Pulmonary artery endothelial cell (primary cell): ENCODE measurements at regions not wholly inside any gene's neighbourhood (a gene's known extent, or its start where the extent isn't known, plus 50 kb on each side); places are given as distances from the start of the nearest gene placed in this dataset.
"Not testable (repeated sequence)": the region's sequence is repeated elsewhere in the genome, so short reads cannot be mapped to it uniquely, and the experiment has no call there.

ENCODE experiments used
- DNase-seq: peaks from one replicate; pipeline ENCODE4 v3.0.0-alpha.2; 2011; ENCODE audit warnings: low read depth, low spot score

DNA sequence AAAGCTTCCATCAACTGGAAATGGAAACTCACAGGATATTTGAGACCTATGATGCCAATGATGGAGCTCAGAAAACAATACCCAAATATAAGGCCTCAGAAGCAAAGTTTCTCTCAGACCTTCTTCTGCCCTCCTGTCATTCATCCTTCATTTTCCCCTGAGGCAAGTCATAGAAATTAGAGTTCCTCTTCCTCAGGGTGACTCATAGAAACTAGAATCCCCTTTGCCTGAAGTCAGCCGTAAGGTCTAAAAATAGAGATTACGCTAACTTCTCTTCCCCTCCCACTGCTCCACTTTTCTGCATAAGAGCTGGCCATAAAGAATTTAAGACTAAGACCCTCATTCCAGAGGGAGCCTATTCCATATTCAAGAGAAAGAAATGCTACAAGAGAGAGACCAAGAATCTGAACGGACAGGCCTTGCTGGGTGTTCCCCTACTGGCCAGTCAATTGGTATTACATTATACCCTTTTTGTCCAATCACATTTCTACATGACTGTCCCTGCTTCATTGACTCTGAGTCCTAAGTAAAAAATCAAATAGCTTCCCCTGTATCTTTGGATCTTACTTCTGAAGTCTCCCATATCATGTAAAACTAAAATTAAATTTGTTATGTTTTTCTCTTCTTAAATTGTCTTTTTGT is 994.9 kb downstream of the ADGRL2 start:
- no peak for DNase-seq

DNA sequence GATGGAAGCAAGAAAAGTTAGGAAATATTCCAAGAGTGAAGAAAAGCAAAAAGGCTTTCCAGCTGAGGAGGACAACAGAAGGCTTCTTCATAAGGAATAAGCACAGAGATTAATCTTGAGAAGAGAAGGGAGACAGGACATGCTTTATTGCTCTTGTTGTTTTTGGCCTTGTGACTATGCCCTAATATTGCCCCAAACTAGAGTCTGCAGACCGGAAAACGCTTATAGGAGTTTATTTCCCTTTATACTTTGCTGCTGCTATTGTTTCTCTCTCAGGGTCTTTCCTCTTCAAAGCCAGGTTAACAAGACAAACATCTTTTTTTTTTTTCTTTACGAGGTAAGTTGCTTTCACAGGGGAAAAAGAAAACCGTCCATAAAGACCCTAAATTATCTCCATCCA is 991.4 kb downstream of the ADGRL2 start:
- DNase-seq = no peak

DNA sequence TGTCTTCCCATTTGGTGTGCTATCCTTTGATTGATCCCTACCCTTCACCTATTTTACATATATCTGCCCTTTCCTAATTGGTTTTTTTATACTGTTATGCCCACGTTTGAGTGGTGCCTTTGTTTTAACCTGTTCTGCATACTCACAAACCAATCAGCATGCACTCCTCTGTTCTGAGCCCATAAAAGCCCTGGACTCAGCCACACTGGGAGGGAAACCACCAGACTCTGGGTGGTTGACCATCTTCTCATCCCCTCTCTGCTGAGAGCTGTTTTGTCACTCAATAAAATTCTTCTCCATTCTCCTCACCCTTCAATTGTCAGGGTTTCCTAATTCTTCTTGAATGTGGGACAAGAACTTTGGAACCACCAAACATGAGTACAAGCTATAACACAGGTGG is 989.8 kb downstream of the ADGRL2 start:
- DNase-seq = no peak

DNA sequence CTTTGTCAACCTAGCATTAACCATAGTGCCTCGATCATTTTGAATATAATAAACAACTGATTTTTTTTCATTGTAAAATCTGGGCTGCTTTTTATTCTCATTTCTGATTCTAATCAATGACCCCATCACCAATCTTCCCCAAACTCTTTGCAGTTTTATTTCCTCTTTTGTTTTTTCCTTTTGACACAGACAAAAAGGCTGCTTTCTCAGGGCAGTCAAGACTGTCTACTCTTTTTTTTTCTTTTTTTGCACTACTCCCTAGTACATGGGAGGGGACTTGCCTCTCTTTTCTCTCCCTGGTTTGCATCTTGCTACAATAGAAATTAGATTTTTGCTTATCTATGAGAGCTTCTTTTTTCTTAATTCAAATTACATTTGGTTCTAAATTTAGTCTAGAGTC is 987.9 kb downstream of the ADGRL2 start:
- no peak for DNase-seq

DNA sequence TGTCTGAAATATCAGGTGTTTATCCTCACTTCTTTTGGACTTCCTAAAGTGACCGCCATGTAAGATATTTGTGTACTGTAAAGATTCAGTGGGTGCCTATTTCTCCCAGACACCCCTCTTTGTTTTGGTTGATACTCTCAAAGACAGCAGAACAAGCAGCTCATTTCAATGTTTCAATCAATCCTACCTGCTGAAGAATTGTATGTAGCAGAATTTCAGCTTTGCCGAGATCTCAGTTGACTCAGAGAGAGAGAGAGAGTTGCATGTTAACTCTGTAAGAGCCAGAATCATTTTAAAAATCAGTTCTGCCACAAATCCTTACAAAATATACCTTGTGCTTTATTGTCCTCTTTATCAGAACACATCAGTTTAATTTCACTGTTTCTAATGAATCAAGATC is 987.3 kb downstream of the ADGRL2 start:
- DNase-seq = no peak

DNA sequence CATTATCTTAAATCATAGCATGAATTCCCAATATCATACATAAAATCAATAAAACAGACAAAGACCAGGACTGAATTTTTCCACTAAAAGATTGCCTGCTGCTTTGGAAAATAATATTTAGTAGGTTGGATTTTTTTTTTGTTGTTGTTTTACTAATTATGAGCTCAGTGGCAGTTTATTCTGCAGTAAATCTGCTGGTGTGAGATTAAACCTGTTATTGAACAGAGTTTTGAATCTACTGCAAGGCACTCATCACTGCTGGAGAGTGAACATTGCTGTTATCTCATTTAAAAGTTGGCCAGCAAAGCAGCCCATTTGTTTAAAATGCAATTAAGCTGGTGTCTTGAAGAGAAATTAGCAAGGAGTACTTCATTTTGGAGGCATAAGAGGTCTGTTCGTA is 986.1 kb downstream of the ADGRL2 start:
- DNase-seq = no peak

DNA sequence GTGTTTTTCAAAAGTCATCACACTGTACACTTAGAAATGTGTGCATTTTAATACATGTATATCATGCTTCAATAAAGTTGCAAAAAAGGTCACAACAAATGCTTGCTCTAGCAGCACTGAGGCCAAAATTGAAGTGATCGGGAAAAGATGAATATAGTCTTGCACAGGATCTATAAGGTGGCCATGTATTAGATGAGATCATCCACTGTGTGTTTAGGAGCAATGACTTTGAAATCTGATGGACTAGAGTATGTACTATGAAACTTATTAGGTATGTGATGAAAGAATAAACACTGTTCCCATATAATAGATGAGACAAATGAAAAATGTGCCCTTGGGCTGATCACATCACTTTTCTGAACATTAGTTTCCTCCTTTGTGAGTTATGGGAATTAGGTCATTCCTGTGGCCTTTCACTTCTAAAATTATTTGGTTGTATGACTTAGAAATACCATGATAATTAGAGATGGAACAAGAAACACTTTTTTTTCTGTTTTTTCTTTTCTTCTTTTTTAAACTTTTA is 984.6 kb downstream of the ADGRL2 start:
- no peak for DNase-seq

DNA sequence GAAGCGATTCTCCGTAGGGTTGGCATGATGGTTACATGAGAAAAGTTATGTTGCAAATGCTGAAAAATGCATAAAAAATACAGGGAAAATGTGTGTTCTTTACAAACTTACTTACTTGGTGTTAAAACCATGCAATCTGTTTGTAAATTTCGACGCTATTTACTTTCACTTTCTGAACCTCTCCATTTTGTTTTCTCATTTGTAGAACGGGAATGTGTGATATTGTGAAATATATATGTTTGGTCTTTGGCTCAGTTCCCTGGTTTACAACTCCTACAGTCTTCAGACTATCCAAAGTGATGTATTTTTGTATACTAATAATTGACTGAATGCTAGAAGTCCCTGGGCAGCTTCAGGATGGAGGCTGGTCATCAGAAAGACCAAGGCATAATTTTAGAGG is 982.3 kb downstream of the ADGRL2 start:
- no peak for DNase-seq

DNA sequence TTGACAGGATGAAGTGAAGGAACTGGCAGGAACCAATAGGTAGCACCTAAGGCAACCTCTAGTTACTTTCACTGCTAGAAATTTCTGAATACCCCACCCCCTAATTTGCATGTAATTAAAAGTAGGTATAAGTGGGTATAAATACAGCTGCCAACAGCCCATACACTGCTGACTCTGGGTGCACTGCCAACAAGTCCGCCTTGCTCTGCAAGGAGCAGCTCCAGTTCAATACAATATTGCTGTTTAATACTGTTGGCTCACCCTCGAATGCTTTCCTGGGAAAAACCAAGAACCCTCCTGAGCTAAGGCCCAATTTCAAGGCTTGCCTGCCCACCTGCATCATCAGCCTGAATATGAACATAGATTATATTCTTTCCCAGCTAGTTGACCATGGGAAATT is 981.9 kb downstream of the ADGRL2 start:
- DNase-seq = no peak

DNA sequence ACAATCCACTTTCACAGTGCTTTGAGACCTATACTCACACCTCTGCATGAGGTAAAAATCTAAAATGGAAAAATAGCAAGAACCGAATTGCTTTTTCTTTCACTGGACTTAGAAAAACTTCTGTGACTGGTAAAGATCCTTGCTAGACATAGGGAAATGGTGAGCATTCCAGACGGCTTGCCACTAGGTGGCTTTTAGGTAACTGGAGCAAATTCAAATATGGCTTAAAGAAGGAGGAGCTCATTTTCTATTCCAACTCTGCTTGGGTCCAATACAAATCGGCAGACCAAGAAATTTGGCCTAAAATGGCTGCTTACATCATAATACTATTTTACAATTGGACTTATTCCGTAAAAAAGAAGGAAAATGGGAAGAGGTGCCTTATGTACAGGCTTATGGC is 977.9 kb downstream of the ADGRL2 start:
- no peak for DNase-seq

DNA sequence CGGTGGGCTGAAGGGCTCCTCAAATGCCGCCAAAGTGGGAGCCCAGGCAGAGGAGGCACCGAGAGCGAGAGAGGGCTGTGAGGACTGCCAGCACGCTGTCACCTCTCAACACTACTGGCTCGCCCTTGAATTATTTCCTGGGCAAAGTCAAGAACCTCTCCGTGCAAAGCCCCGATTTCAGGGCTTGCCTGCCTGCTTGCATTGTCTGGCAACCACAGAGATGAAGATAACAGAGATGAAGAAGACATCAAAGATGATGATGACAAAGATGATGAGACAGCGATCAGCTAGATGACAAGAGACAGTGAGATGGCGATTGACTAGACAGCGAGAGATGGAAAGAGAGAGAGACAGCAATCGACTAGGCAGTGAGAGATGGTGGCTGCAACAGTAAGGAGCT is 976.5 kb downstream of the ADGRL2 start:
- no peak for DNase-seq

DNA sequence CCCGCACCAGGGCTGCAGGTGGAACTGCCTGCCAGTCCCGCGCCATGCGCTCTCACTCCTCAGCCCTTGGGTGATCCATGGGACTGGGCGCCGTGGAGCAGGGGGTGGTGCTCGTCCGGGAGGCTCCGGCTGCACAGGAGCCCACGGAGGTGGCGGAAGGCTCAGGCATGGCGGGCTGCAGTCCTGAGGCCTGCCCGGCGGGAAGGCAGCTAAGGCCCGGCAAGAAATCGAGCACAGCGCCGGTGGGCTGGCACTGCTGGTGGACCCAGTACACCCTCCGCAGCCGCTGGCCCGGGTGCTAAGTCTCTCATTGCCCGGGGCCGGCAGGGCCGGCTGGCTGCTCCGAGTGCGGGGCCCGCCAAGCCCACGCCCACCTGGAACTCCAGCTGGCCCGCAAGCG is 976.0 kb downstream of the ADGRL2 start:
- not testable (repeated sequence) for DNase-seq

DNA sequence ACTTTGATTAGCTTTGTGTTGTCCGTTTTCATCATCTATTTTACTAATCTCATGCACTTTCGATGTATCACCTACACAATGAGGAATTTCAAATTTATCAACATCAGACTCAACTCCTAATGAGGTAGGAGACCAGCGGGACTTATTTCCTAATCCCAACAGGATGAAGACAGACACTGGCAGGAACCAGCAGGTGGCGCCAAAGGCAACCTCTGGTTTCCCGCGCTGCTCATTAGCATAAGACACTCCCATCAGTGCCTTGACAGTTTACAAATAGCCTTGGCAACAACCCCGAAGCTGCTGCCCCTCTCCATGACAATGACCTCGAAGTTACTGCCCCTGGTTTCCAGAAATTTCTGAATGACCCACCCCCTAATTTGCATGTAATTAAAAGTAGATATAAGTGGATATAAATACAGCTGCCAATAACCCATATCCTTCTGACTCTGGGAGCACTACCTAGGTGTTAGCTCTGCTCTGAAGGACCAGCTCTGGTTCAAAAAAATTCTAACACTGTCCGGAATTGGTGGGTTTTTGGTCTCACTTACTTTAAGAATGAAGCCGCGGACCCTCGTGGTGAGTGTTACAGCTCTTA is 974.8 kb downstream of the ADGRL2 start:
- no peak for DNase-seq

DNA sequence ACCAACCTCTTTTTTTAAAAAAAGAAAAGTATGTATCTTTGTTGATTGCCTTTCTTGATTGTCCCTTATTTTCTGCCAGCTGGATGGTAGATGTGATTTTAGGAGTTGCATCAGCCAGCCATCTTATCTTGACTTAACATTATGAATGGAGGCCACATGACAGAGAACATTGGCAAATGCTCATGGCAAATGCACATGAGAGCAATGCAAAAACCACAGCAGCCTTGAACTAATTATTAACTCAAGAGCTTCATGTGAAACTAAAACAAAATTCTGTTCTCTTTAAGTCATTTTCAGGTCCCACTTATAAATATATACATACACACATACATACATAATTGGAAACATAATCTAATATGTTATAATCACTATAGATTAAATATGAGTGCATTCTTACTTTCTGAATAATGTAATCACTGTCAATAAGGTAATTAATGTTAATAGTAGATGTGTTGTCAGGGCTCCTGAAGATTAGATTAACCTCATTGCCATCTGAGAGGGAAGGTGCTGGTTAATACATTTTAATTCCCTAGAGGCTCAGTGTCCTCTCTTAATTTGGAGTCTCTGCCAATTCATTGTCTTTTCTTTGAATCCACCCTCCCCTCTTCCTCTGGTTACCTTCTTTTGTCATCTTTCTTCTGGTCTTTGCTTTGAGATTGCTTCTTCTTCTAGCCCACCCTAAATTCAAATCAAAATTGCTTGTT is 962.2 kb downstream of the ADGRL2 start:
- no peak for DNase-seq

DNA sequence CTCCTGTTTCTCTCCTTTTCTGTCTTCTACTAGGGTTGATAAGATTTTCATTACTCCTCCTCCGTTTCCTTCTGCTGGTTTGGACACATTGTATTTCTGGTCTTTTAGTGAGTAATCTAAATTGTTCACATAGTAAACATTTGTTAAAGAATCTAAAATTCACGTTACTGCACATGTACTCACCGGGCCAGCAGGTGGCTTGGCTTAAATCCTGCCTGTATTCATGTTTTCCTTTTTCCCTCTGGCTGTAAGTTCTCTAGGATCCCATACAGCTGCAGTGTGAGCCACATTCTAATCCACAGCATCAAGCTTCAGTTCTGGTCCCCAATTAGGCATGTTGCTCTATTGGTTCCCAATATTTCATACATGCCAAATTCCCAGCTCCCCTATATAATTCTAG is 958.3 kb downstream of the ADGRL2 start:
- no peak for DNase-seq

DNA sequence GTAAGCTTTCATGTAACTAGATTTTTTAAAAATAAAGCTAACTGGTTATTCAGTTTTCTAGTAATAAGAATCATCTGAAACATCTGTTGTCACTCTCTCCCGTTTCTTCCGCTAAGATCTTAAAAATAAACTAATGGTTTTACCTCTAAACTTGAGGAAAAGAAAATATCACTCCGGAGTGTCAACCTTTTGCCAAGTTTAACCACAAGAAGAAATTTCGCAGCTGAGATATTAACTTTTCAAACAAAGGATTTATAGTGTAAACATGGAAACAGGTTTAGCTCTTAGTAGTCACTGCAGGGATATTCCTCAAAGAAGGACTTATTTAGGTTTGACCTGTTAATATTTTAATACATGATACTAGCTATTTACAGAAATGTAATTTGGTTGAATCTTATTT is 954.9 kb downstream of the ADGRL2 start:
- DNase-seq = no peak

DNA sequence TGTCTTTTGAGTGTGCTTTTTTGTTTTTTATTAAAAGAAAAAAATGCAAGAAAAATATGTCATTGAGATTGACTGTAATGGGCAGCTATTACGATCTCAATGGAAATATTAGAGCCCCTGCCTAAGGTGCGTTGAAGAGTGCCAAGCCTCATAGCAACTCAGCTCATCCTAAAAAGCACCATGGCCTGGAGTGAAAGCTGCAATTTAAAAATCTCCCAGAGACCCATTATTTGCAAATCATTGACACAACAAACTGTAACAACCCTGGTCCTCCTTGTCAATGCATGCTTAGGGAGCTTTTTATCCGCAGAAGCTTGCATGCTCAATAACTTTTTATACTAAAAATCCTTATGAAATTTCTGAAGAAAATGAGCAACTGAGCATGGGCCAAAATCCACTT is 954.5 kb downstream of the ADGRL2 start:
- DNase-seq = no peak

DNA sequence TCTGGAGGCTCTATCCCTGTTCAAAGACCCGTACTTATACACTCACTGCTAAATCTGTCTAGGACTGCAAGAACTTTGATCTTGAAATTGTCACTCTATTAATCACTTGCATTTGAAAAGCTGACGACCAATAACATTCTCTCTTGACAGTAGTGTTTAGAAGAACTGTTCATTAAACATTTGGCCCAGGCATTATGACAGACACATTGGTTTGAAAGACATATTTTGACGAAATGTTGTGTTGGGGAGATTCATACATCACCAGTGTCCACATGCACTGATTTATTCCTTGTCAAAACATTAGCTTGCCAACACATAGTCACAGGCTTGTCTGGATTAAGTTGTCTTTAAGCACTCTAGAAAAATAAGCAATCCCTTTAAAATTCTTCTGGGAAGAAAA is 951.3 kb downstream of the ADGRL2 start:
- DNase-seq = no peak

DNA sequence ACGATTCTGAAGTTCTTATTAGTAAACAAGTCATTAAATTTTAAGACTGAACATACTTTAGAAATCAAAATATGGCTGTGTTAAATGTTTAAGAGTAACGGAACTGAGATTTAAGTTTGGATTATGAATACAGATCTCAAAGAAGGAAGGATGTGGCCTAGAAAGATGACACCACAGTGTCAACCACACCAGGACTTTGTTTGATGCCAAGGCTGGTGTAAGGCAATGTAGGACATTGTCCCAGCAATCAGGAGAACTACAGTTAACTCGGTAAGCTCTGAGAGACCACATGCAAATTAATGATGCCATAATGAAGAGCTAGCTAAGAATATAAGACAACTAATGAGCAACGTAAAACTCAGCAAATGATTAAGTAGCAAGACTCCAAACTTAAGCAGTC is 932.9 kb downstream of the ADGRL2 start:
- DNase-seq = no peak

DNA sequence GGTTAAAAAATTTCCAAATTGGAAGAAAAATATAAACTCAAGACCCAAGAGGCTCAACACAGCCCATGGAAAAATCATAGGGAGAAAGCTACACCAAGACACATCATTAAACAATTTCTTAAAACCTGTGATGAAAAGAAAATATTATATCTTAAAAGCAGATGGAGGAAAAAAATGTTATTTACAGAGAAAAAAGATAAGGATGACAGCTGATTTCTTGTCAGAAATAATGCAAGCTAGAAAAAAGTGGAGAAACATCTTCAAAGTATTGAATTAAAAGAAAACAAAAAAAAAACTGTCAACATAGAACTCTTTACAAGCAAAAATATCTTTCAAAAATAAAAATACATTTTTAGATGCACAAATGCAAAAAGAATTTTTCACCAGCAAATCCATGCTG is 930.5 kb downstream of the ADGRL2 start:
- DNase-seq = no peak

DNA sequence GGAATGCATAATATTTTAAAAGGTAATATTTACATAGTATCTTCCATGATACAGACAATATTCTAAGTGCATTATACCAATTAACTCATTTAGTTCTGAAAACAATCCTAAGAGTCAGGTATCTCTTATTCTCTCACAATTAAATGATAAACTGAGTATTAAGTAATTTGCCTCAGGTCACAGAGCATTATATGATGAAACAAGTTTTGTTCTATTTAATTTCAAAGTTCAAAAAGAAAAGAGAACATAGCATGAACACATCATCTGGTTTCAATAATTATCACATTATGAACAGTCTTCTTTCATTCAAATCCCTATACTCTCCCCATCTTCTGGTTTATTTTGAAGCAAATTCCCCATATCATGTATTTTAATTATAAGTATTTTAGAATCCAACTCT is 927.5 kb downstream of the ADGRL2 start:
- DNase-seq = no peak

DNA sequence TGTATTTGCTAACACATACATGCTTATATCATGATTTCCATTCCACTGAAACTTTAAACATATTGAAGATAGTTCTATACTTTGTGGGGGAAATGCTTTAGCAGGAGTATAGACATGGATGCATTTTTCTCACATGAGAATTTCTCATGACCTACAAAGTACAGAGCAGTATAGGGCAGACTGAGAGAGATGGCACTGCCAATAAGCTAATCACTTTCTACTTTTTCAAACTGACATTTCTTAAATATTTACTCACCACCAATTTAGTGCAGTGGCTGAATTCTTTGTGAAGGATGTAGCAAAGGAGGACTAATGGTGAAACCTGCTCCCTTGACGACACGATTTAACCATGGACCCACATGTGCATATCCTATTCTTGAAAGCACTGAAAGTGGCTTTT is 923.5 kb downstream of the ADGRL2 start:
- no peak for DNase-seq

DNA sequence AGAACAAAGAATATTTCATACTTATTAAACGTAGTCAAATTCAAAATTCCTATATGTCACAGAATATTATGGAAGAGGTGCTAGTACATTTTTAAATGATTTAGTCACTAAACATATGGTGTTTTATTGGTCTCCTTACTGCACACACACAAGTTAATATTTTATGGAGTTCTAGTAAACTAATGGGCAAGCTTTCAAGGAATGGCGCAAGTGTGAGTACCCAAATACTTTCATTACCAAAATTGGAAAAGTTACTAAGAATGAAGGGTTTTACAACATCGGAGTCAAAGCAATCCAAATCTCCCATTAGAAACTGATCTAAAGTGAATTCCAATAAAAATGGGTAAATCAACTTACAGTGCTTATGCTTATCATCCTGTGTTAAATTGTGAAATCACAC is 921.9 kb downstream of the ADGRL2 start:
- no peak for DNase-seq
